HEK293 (cell line): ENCODE measurements at regions not wholly inside any gene's neighbourhood (a gene's known extent, or its start where the extent isn't known, plus 50 kb on each side); places are given as distances from the start of the nearest gene placed in this dataset.

Experiments used
- CTCF ChIA-PET: fragments of 350-600 bp; formaldehyde crosslinking; extraction: SDS; loops from one replicate; lab custom pipeline; 2021; ENCODE audit warnings: antibody characterized with exemption; lab: Yijun Ruan, JAX
- POLR2A ChIA-PET: fragments of 300-600 bp; formaldehyde crosslinking; extraction: SDS; loops from one replicate; lab custom pipeline; 2020; ENCODE audit warnings: antibody characterized with exemption, inconsistent platforms; lab: Yijun Ruan, JAX
- H3K27ac ChIP-seq: fragments of 200-500 bp; sonication (Bioruptor generic); 2 replicates; pipeline ENCODE4 v1.5.1; 2014; ENCODE audit warnings: low read depth, low read length, control low read depth, inconsistent platforms; ENCODE audit errors: extremely low read depth
- H3K36me3 ChIP-seq, 2 experiments: fragments of 200-500 bp in 1 of 2; sonication (Bioruptor generic) in 1 of 2; 1 replicate in 1 of 2; 2 replicates in 1 of 2; pipeline ENCODE4 v1.5.1; 2014 to 2017; ENCODE audit warnings: inconsistent platforms in 2 of 2, low read length in 2 of 2; ENCODE audit not compliant: control insufficient read depth in 2 of 2, insufficient read depth in 1 of 2
- H3K4me1 ChIP-seq: fragments of 200-500 bp; sonication (Bioruptor generic); 2 replicates; pipeline ENCODE4 v1.5.1; 2014; ENCODE audit warnings: mild to moderate bottlenecking, low read length, inconsistent platforms; ENCODE audit not compliant: control insufficient read depth, insufficient read depth
- H3K4me3 ChIP-seq: 2 replicates; pipeline ENCODE4 v1.5.1; 2011; ENCODE audit warnings: low read depth, mild to moderate bottlenecking, control low read depth, low read length, moderate library complexity
- H3K9me3 ChIP-seq: fragments of 200-500 bp; sonication (Bioruptor generic); 2 replicates; pipeline ENCODE4 v1.5.1; 2014; ENCODE audit warnings: low read depth, low read length, inconsistent platforms; ENCODE audit not compliant: control insufficient read depth, insufficient read depth
- GFI1B ChIP-seq: fragments of 450-650 bp; formaldehyde crosslinking; IDR thresholded peaks from 2 replicates; pipeline ENCODE4 v1.5.1; 2016; ENCODE audit warnings: missing biosample characterization, missing genetic modification characterization
- HOXC10 ChIP-seq: sonication (generic); formaldehyde crosslinking; IDR thresholded peaks from 2 replicates; pipeline ENCODE4 v1.8.1; 2023; ENCODE audit warnings: mild to moderate bottlenecking, missing genetic modification reagents
- HOXD13 ChIP-seq: sonication (generic); formaldehyde crosslinking; IDR thresholded peaks from 2 replicates; pipeline ENCODE4 v1.8.0; 2022; ENCODE audit warnings: missing genetic modification reagents, borderline replicate concordance
- KLF8 ChIP-seq: fragments of 450-650 bp; formaldehyde crosslinking; IDR thresholded peaks from 2 replicates; pipeline ENCODE4 v1.5.1; 2016; ENCODE audit warnings: missing biosample characterization, missing genetic modification characterization
- PRDM1 ChIP-seq: fragments of 450-650 bp; formaldehyde crosslinking; IDR thresholded peaks from 2 replicates; pipeline ENCODE4; 2016; ENCODE audit warnings: missing biosample characterization, missing genetic modification characterization
- TCF7L2 ChIP-seq: IDR thresholded peaks from 2 replicates; pipeline ENCODE4 v1.6.1; 2011; ENCODE audit warnings: low read depth, mild to moderate bottlenecking, inconsistent platforms, low read length, moderate library complexity, borderline replicate concordance
- TSHZ1 ChIP-seq: fragments of 450-650 bp; formaldehyde crosslinking; IDR thresholded peaks from 2 replicates; pipeline ENCODE4 v1.5.1; 2016; ENCODE audit warnings: missing biosample characterization, missing genetic modification characterization, borderline replicate concordance
- WT1 ChIP-seq: fragments of 450-650 bp; formaldehyde crosslinking; IDR thresholded peaks from 2 replicates; pipeline ENCODE4 v1.5.1; 2016; ENCODE audit warnings: missing biosample characterization, missing genetic modification characterization
- ZBTB44 ChIP-seq: fragments of 450-650 bp; IDR thresholded peaks from 2 replicates; pipeline ENCODE4 v1.5.1; 2018; ENCODE audit warnings: missing biosample characterization, mild to moderate bottlenecking, missing genetic modification characterization
- ZNF211 ChIP-seq: fragments of 450-650 bp; formaldehyde crosslinking; IDR thresholded peaks from 2 replicates; pipeline ENCODE4 v1.5.1; 2016; ENCODE audit warnings: low read depth, missing biosample characterization, missing genetic modification characterization
- ZNF335 ChIP-seq: fragments of 450-650 bp; formaldehyde crosslinking; conservative IDR thresholded peaks from 2 replicates; pipeline ENCODE4 v1.5.1; 2016; ENCODE audit warnings: missing biosample characterization, missing genetic modification characterization
- ZNF423 ChIP-seq: fragments of 450-650 bp; formaldehyde crosslinking; IDR thresholded peaks from 2 replicates; pipeline ENCODE4 v1.5.1; 2016; ENCODE audit warnings: missing biosample characterization, missing genetic modification characterization
- ZNF488 ChIP-seq: fragments of 450-650 bp; formaldehyde crosslinking; IDR thresholded peaks from 2 replicates; pipeline ENCODE4 v1.5.1; 2016; ENCODE audit warnings: missing biosample characterization, missing genetic modification characterization
- ZNF501 ChIP-seq: fragments of 450-650 bp; formaldehyde crosslinking; IDR thresholded peaks from 2 replicates; pipeline ENCODE4 v1.5.1; 2016; ENCODE audit warnings: missing biosample characterization, missing genetic modification characterization
- ZNF555 ChIP-seq: fragments of 450-650 bp; formaldehyde crosslinking; conservative IDR thresholded peaks from 2 replicates; pipeline ENCODE4 v1.5.1; 2017; ENCODE audit warnings: missing biosample characterization, mild to moderate bottlenecking, missing genetic modification characterization, inconsistent platforms
- ZNF600 ChIP-seq: fragments of 450-650 bp; formaldehyde crosslinking; IDR thresholded peaks from 2 replicates; pipeline ENCODE4 v1.5.1; 2016; ENCODE audit warnings: missing biosample characterization, missing genetic modification characterization
- ZNF629 ChIP-seq: fragments of 450-650 bp; formaldehyde crosslinking; IDR thresholded peaks from 2 replicates; pipeline ENCODE4 v1.5.1; 2017; ENCODE audit warnings: missing biosample characterization, missing genetic modification characterization
- ZNF707 ChIP-seq: fragments of 450-650 bp; formaldehyde crosslinking; IDR thresholded peaks from 2 replicates; pipeline ENCODE4 v1.5.1; 2016; ENCODE audit warnings: missing biosample characterization, missing genetic modification characterization
- ZSCAN4 ChIP-seq: fragments of 450-650 bp; formaldehyde crosslinking; IDR thresholded peaks from 2 replicates; pipeline ENCODE4 v1.5.1; 2017; ENCODE audit warnings: missing biosample characterization, missing genetic modification characterization

- no peak for TF ChIP-seq ZNF600 (tag by site-specific recombination)
- TF ChIP-seq ZNF211 (tag by site-specific recombination), result no peak
- TF ChIP-seq HOXC10 (CRISPR knock-in tag), result no peak
- no peak for TF ChIP-seq ZNF629 (tag by site-specific recombination)
- TF ChIP-seq ZNF488, result no peak
- no peak for TF ChIP-seq GFI1B (tag by site-specific recombination)
- no peak for TF ChIP-seq ZNF707 (tag by site-specific recombination)
- no peak for TF ChIP-seq TCF7L2
- no peak for TF ChIP-seq HOXD13 (CRISPR knock-in tag)
Observed at GRCh38 chr4:22970665-22971064, 277.9 kb downstream of the GBA3 start (continued).

GRCh38 chr4:22969287-22969896 is 276.7 kb downstream of the GBA3 start:
- TF ChIP-seq KLF8 (tag by site-specific recombination) (no peak), WT1 (no peak), TSHZ1 (tag by site-specific recombination) (no peak), ZNF335 (tag by site-specific recombination) (no peak), ZBTB44 (tag by site-specific recombination) (no peak), PRDM1 (no peak), ZNF488 (no peak), ZNF423 (tag by site-specific recombination) (no peak), ZNF501 (tag by site-specific recombination) (no peak), ZSCAN4 (no peak), ZNF555 (tag by site-specific recombination) (no peak)
- TF ChIP-seq, all 188 proteins: peak for 0
- Histone ChIP-seq H3K36me3 (no peaks in the 10 kb centered on the region), H3K4me1 (no peaks in the 10 kb centered on the region), H3K27ac (no peak overlapping the region), H3K4me3 (no peak overlapping the region), H3K9me3 (no peaks in the 10 kb centered on the region)
- ChIA-PET POLR2A (no interaction called here), CTCF (no interaction called here)
